Liver (tissue), 8 donors: ENCODE measurements at regions not wholly inside any gene's neighbourhood (a gene's known extent, or its start where the extent isn't known, plus 50 kb on each side); places are given as distances from the start of the nearest gene placed in this dataset.
A peak's percentile ranks its signal among the peaks of the same experiment; 100 is the strongest.
"Not testable (repeated sequence)": the region's sequence is repeated elsewhere in the genome, so short reads cannot be mapped to it uniquely, and the experiment has no call there.

ENCODE experiments used
- DNase-seq: peaks from one replicate; pipeline ENCODE4 v3.0.0-alpha.2; 2017; ENCODE audit warnings: low spot score
- H3K27ac ChIP-seq, 2 donors: one replicate each; pipeline ENCODE4 v1.7.0; 2013; ENCODE audit warnings: inconsistent platforms in 2 of 2, low read length in 2 of 2, control low read depth in 1 of 2, low read depth in 1 of 2, mild to moderate bottlenecking in 1 of 2
- H3K27me3 ChIP-seq, 4 donors: one replicate each; pipeline versions ENCODE4 v1.6.1 to v1.7.0; 2013; ENCODE audit warnings: low read length in 3 of 4, inconsistent platforms in 1 of 4, mild to moderate bottlenecking in 1 of 4, moderate library complexity in 1 of 4; ENCODE audit not compliant: control insufficient read depth in 4 of 4, insufficient read depth in 4 of 4
- H3K36me3 ChIP-seq, 4 donors: one replicate each; pipeline versions ENCODE4 v1.6.1 to v1.7.0; 2013; ENCODE audit warnings: low read length in 3 of 4, mild to moderate bottlenecking in 3 of 4, low read depth in 1 of 4, moderate library complexity in 1 of 4; ENCODE audit not compliant: control insufficient read depth in 4 of 4, insufficient read depth in 3 of 4
- H3K4me1 ChIP-seq, 4 donors: one replicate each; pipeline versions ENCODE4 v1.6.1 to v1.7.0; 2013; ENCODE audit warnings: low read length in 3 of 4, mild to moderate bottlenecking in 3 of 4, moderate library complexity in 1 of 4; ENCODE audit not compliant: control insufficient read depth in 4 of 4, insufficient read depth in 4 of 4
- H3K4me3 ChIP-seq, 3 donors: one replicate each; pipeline versions ENCODE4 v1.6.1 to v1.7.0; 2013; ENCODE audit warnings: low read length in 3 of 3, control low read depth in 1 of 3, low read depth in 1 of 3, mild to moderate bottlenecking in 1 of 3
- H3K9ac ChIP-seq, 2 donors: one replicate each; pipeline ENCODE4 v1.7.0; 2013; ENCODE audit warnings: low read length in 2 of 2, mild to moderate bottlenecking in 2 of 2, moderate library complexity in 2 of 2, control low read depth in 1 of 2, low read depth in 1 of 2
- H3K9me3 ChIP-seq, 4 donors: one replicate each; pipeline versions ENCODE4 v1.6.1 to v1.7.0; 2013; ENCODE audit warnings: low read length in 3 of 4; ENCODE audit not compliant: control insufficient read depth in 4 of 4
- ATF3 ChIP-seq: IDR thresholded peaks from 2 replicates; pipeline ENCODE4 v1.6.1; 2016; ENCODE audit warnings: antibody characterized with exemption
- CTCF ChIP-seq: fragments of 150-350 bp; IDR thresholded peaks from 2 replicates; pipeline ENCODE4 v1.5.1; 2017; ENCODE audit warnings: improper control_type of control experiment, low read depth, low read length; ENCODE audit not compliant: missing input control
- EGR1 ChIP-seq, 2 donors: IDR thresholded peaks; 2 replicates each; pipeline ENCODE4 v1.6.1; 2016 to 2018; ENCODE audit warnings: antibody characterized with exemption in 2 of 2, low read depth in 2 of 2
- FOXA2 ChIP-seq: IDR thresholded peaks from 2 replicates; pipeline ENCODE4 v1.6.1; 2016; ENCODE audit warnings: antibody characterized with exemption
- GABPA ChIP-seq, 2 donors: IDR thresholded peaks in 1 of 2; conservative IDR thresholded peaks in 1 of 2; 2 replicates each; pipeline ENCODE4 v1.6.1; 2016; ENCODE audit warnings: antibody characterized with exemption in 2 of 2, mild to moderate bottlenecking in 1 of 2, moderate library complexity in 1 of 2
- NR2F2 ChIP-seq: IDR thresholded peaks from 2 replicates; pipeline ENCODE4 v1.6.1; 2016; ENCODE audit warnings: antibody characterized with exemption
- RAD21 ChIP-seq, 2 donors: IDR thresholded peaks; 2 replicates each; pipeline ENCODE4 v1.6.1; 2016; ENCODE audit warnings: antibody characterized with exemption in 2 of 2, mild to moderate bottlenecking in 2 of 2
- RXRA ChIP-seq, 2 donors: IDR thresholded peaks; 2 replicates each; pipeline ENCODE4 v1.6.1; 2017 to 2018; ENCODE audit warnings: antibody characterized with exemption in 2 of 2, mild to moderate bottlenecking in 1 of 2
- TAF1 ChIP-seq: conservative IDR thresholded peaks from 2 replicates; pipeline ENCODE4 v1.6.1; 2016; ENCODE audit warnings: antibody characterized with exemption, mild to moderate bottlenecking
- YY1 ChIP-seq: IDR thresholded peaks from 2 replicates; pipeline ENCODE4 v1.6.1; 2016; ENCODE audit warnings: antibody characterized with exemption, mild to moderate bottlenecking
- WGBS: extraction: QIAGEN DNeasy Blood & Tissue Kit; methylation state at CpG from one replicate; pipeline ENCODE4 v1.1.7; 2013; 5-methylcytosine and 5-hydroxymethylcytosine counted together
- donor health status: healthy.
- donor health status: healthy.
- donor health status: healthy.
- donor health status: healthy.
- donor health status: healthy.

GRCh38 chr17:64781014-64781756 is 119.1 kb upstream of the SMURF2 start (continued):
- TF ChIP-seq CTCF (no peak), RAD21 (IDR thresholded peaks at IDR 0.05) (no peak), RXRA (IDR thresholded peaks at IDR 0.05) (no peak)

- DNase-seq, result peak; percentile 46
- H3K36me3 ChIP-seq, result peaks cover 0 to 8% (median 7%) of the 10 kb centered on the region in 4 donors
- peaks cover 26 to 42% (median 36%) of the 10 kb centered on the region in 4 donors for H3K4me1 ChIP-seq
- peak overlapping the region in 2 of 3 donors; percentile 32 to 47 for H3K4me3 ChIP-seq
- no peak overlapping the region for H3K9ac ChIP-seq
- WGBS, result 5% methylated on average over 69 of the region's 69 CpGs
- peak overlapping the region in 1 of 2 donors; percentile 35 for H3K27ac ChIP-seq
- TF ChIP-seq ATF3, result no peak
- H3K9me3 ChIP-seq, result no peaks in the 10 kb centered on the region
- H3K27me3 ChIP-seq, result peaks cover 0 to 2% (median 0%) of the 10 kb centered on the region in 4 donors
Measured at GRCh38 chr17:64780096-64781013, 118.2 kb upstream of the SMURF2 start.

- no peak for DNase-seq
- Histone ChIP-seq H3K9ac (no peak overlapping the region), H3K36me3 (peaks cover 0 to 8% (median 2%) of the 10 kb centered on the region in 4 donors), H3K9me3 (no peaks in the 10 kb centered on the region), H3K4me1 (peaks cover 26 to 42% (median 36%) of the 10 kb centered on the region in 4 donors), H3K27me3 (peaks cover 0 to 2% (median 0%) of the 10 kb centered on the region in 4 donors), H3K27ac (no peak overlapping the region), H3K4me3 (peak overlapping the region in 1 of 3 donors; percentile 47)
- TF ChIP-seq GABPA (IDR thresholded peaks at IDR 0.05 in 1 of 2, conservative IDR thresholded peaks at IDR 0.05 in 1 of 2) (no peak), CTCF (no peak), EGR1 (IDR thresholded peaks at IDR 0.05; ENCODE audit: low read depth in 2 of 2) (no peak), TAF1 (no peak), RXRA (IDR thresholded peaks at IDR 0.05) (no peak), NR2F2 (no peak), FOXA2 (no peak), YY1 (no peak), RAD21 (IDR thresholded peaks at IDR 0.05) (no peak)
- 18% methylated on average over 43 of the region's 43 CpGs for WGBS
Measured at GRCh38 chr17:64779376-64780095, 117.4 kb upstream of the SMURF2 start.

- DNase-seq, H3K27me3 ChIP-seq, H3K36me3 ChIP-seq, H3K9ac ChIP-seq, H3K9me3 ChIP-seq, H3K27ac ChIP-seq, H3K4me3 ChIP-seq: not testable (repeated sequence)
- whole genome bisulfite sequencing, result 22% methylated on average over 13 of the region's 13 CpGs
- peaks cover 26 to 42% (median 36%) of the 10 kb centered on the region in 4 donors for H3K4me1 ChIP-seq
Measured at GRCh38 chr17:64779098-64779375, 116.9 kb upstream of the SMURF2 start.
